AG08396 (cell line): ENCODE measurements at regions not wholly inside any gene's neighbourhood (a gene's known extent, or its start where the extent isn't known, plus 50 kb on each side); places are given as distances from the start of the nearest gene placed in this dataset.

ENCODE experiments used
- DNase-seq: peaks from one replicate; pipeline ENCODE4 v3.0.0; 2012; ENCODE audit warnings: low spot score, mixed read lengths

GRCh38 chr1:42034426-42034825 lies 115.7 kb upstream of the HIVEP3 start:
- no peak for DNase-seq

- no peak for DNase-seq
Observed at GRCh38 chr1:42033629-42034028, 114.9 kb upstream of the HIVEP3 start.

- no peak for DNase-seq
Observed at GRCh38 chr1:42017730-42018129, 99.0 kb upstream of the HIVEP3 start.

GRCh38 chr1:42017259-42017658 lies 98.5 kb upstream of the HIVEP3 start:
- no peak for DNase-seq

GRCh38 chr1:42014823-42015222 lies 96.1 kb upstream of the HIVEP3 start:
- no peak for DNase-seq

GRCh38 chr1:42013881-42014470 lies 95.3 kb upstream of the HIVEP3 start:
- no peak for DNase-seq

GRCh38 chr1:42012852-42013251 lies 94.1 kb upstream of the HIVEP3 start:
- DNase-seq, result no peak

- no peak for DNase-seq
Observed at GRCh38 chr1:42010381-42010780, 91.7 kb upstream of the HIVEP3 start.

GRCh38 chr1:42008264-42008663 lies 89.5 kb upstream of the HIVEP3 start:
- no peak for DNase-seq

GRCh38 chr1:42006836-42007235 lies 88.1 kb upstream of the HIVEP3 start:
- no peak for DNase-seq

GRCh38 chr1:42006093-42006492 lies 87.4 kb upstream of the HIVEP3 start:
- DNase-seq, result no peak

GRCh38 chr1:42005530-42005929 lies 86.8 kb upstream of the HIVEP3 start:
- DNase-seq, result no peak

GRCh38 chr1:42004860-42005259 lies 86.1 kb upstream of the HIVEP3 start:
- DNase-seq, result no peak

GRCh38 chr1:42004322-42004721 lies 85.6 kb upstream of the HIVEP3 start:
- no peak for DNase-seq

GRCh38 chr1:42003433-42003832 lies 84.7 kb upstream of the HIVEP3 start:
- no peak for DNase-seq

GRCh38 chr1:42002220-42002619 lies 83.5 kb upstream of the HIVEP3 start:
- DNase-seq, result no peak

- DNase-seq, result no peak
Observed at GRCh38 chr1:42000766-42001165, 82.0 kb upstream of the HIVEP3 start.

- no peak for DNase-seq
Observed at GRCh38 chr1:41999884-42000283, 81.2 kb upstream of the HIVEP3 start.

GRCh38 chr1:41998250-41998649 lies 79.5 kb upstream of the HIVEP3 start:
- DNase-seq, result no peak

GRCh38 chr1:41997153-41997552 lies 78.4 kb upstream of the HIVEP3 start:
- DNase-seq, result no peak

- DNase-seq, result no peak
Observed at GRCh38 chr1:41995441-41996130, 76.9 kb upstream of the HIVEP3 start.

- no peak for DNase-seq
Observed at GRCh38 chr1:41994195-41994894, 75.6 kb upstream of the HIVEP3 start.

- DNase-seq, result no peak
Observed at GRCh38 chr1:41983451-41983850, 64.7 kb upstream of the HIVEP3 start.

GRCh38 chr1:41981796-41982195 lies 63.1 kb upstream of the HIVEP3 start:
- DNase-seq, result no peak
